ENCODE measurements at regions not wholly inside any gene's neighbourhood (a gene's known extent, or its start where the extent isn't known, plus 50 kb on each side); places are given as distances from the start of the nearest gene placed in this dataset.

- H3K4me3 ChIP-seq (replicated peaks; ENCODE audit: low read depth, low read length): no peak overlapping the region
- DNase-seq (ENCODE audit: low read depth): no peak
- no peak for TF ChIP-seq CTCF (IDR thresholded peaks at IDR 0.05; ENCODE audit: low read length, missing control alignments)
These were observed 191.5 kb downstream of the MCHR2 start for GRCh38 chr6:99802396-99803031.

GRCh38 chr6:99808992-99809391 is 185.0 kb downstream of the MCHR2 start:
- no peak overlapping the region for H3K4me3 ChIP-seq (replicated peaks; ENCODE audit: low read depth, low read length)
- no peak for TF ChIP-seq CTCF (IDR thresholded peaks at IDR 0.05; ENCODE audit: low read length, missing control alignments)
- no peak for DNase-seq (ENCODE audit: low read depth)

GRCh38 chr6:99810295-99810694 is 183.7 kb downstream of the MCHR2 start:
- DNase-seq (ENCODE audit: low read depth): no peak
- TF ChIP-seq CTCF (IDR thresholded peaks at IDR 0.05; ENCODE audit: low read length, missing control alignments): no peak
- no peak overlapping the region for H3K4me3 ChIP-seq (replicated peaks; ENCODE audit: low read depth, low read length)

GRCh38 chr6:99810942-99811620 is 182.9 kb downstream of the MCHR2 start:
- no peak for DNase-seq (ENCODE audit: low read depth)
- TF ChIP-seq CTCF (IDR thresholded peaks at IDR 0.05; ENCODE audit: low read length, missing control alignments): no peak
- H3K4me3 ChIP-seq (replicated peaks; ENCODE audit: low read depth, low read length): no peak overlapping the region

GRCh38 chr6:99811636-99812035 is 182.4 kb downstream of the MCHR2 start:
- no peak for TF ChIP-seq CTCF (IDR thresholded peaks at IDR 0.05; ENCODE audit: low read length, missing control alignments)
- H3K4me3 ChIP-seq (replicated peaks; ENCODE audit: low read depth, low read length): no peak overlapping the region
- no peak for DNase-seq (ENCODE audit: low read depth)

- TF ChIP-seq CTCF (IDR thresholded peaks at IDR 0.05; ENCODE audit: low read length, missing control alignments): no peak
- no peak overlapping the region for H3K4me3 ChIP-seq (replicated peaks; ENCODE audit: low read depth, low read length)
These were observed 180.5 kb downstream of the MCHR2 start for GRCh38 chr6:99813565-99813964.

More at GRCh38 chr6:99813565-99813964, 180.5 kb downstream of the MCHR2 start:
- no peak for DNase-seq (ENCODE audit: low read depth)

Measured in fibroblast of pulmonary artery (primary cell).